WI38 (cell line): ENCODE measurements at regions not wholly inside any gene's neighbourhood (a gene's known extent, or its start where the extent isn't known, plus 50 kb on each side); places are given as distances from the start of the nearest gene placed in this dataset.

Experiments
- H3K4me3 ChIP-seq: 2 replicates; pipeline ENCODE4 v1.5.1; 2011; ENCODE audit warnings: low read depth, mild to moderate bottlenecking, control low read depth, low read length
- CTCF ChIP-seq: IDR thresholded peaks from 2 replicates; pipeline ENCODE4 v1.5.1; 2012; ENCODE audit warnings: low read depth, mild to moderate bottlenecking, control low read depth, low read length

- TF ChIP-seq CTCF = no peak
- H3K4me3 ChIP-seq = no peak overlapping the region
Observed at GRCh38 chr22:27663812-27664211, 137.7 kb downstream of the MN1 start.

- TF ChIP-seq CTCF = no peak
- H3K4me3 ChIP-seq = no peak overlapping the region
Observed at GRCh38 chr22:27666272-27666997, 135.1 kb downstream of the MN1 start.

- H3K4me3 ChIP-seq = no peak overlapping the region
- TF ChIP-seq CTCF = no peak
Observed at GRCh38 chr22:27667121-27667843, 134.3 kb downstream of the MN1 start.

- TF ChIP-seq CTCF = no peak
- H3K4me3 ChIP-seq = no peak overlapping the region
Observed at GRCh38 chr22:27668828-27669797, 132.4 kb downstream of the MN1 start.

GRCh38 chr22:27669798-27670599 lies 131.6 kb downstream of the MN1 start:
- no peak for TF ChIP-seq CTCF
- H3K4me3 ChIP-seq = no peak overlapping the region

GRCh38 chr22:27670701-27671412 lies 130.7 kb downstream of the MN1 start:
- no peak for TF ChIP-seq CTCF
- H3K4me3 ChIP-seq = no peak overlapping the region
